ENCODE measurements at regions not wholly inside any gene's neighbourhood (a gene's known extent, or its start where the extent isn't known, plus 50 kb on each side); places are given as distances from the start of the nearest gene placed in this dataset.

DNA sequence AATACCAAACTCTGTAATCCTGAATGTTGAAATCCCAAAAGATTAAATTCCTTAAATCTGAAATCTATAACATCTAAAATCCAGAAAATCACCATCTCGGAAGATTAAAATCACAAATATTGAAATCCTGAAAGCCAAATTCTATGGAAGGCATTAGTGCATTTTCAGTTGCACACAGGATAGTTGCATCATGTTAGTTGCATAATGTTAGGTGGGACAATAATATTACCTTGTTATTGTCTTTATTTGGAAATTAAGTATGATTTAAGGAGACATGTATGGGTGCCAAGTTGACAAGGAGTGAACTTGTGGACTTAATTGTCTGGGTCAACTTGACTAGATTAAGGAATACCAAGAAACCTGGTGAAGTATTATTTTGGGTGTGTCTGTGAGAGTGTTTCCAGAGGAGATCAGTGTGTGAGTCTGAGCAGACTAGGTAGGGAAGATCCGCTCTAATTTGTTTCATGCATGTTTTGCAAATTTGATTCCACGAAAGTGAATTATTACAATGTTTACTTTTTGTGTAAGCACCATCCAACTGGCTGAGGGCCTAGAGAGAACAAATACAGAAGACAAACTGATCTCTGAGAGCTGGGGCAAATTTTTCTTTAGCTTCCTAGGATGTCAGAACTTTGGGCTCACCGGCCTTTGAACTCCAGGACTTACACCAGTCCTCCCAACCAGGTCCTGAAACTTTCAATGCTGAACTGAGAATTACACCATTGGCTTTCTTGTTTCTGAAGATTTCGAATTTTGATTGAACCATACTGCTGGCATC is 545.1 kb upstream of the IRAK1BP1 start:
- no peak for TF ChIP-seq EZH2phosphoT487 (IDR thresholded peaks at IDR 0.05; ENCODE audit: unreplicated experiment)
- TF ChIP-seq, protein P1, sequence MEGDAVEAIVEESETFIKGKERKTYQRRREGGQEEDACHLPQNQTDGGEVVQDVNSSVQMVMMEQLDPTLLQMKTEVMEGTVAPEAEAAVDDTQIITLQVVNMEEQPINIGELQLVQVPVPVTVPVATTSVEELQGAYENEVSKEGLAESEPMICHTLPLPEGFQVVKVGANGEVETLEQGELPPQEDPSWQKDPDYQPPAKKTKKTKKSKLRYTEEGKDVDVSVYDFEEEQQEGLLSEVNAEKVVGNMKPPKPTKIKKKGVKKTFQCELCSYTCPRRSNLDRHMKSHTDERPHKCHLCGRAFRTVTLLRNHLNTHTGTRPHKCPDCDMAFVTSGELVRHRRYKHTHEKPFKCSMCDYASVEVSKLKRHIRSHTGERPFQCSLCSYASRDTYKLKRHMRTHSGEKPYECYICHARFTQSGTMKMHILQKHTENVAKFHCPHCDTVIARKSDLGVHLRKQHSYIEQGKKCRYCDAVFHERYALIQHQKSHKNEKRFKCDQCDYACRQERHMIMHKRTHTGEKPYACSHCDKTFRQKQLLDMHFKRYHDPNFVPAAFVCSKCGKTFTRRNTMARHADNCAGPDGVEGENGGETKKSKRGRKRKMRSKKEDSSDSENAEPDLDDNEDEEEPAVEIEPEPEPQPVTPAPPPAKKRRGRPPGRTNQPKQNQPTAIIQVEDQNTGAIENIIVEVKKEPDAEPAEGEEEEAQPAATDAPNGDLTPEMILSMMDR (conservative IDR thresholded peaks at IDR 0.05; ENCODE audit: low read depth in 2 of 2) = no peak
- no peak for TF ChIP-seq EZH2 (IDR thresholded peaks at IDR 0.05; ENCODE audit: low read depth, unreplicated experiment)
- TF ChIP-seq JUNB (IDR thresholded peaks at IDR 0.05; ENCODE audit: unreplicated experiment) = no peak

Measured in GM23338 (cell line).